ENCODE measurements at regions not wholly inside any gene's neighbourhood (a gene's known extent, or its start where the extent isn't known, plus 50 kb on each side); places are given as distances from the start of the nearest gene placed in this dataset.

DNA sequence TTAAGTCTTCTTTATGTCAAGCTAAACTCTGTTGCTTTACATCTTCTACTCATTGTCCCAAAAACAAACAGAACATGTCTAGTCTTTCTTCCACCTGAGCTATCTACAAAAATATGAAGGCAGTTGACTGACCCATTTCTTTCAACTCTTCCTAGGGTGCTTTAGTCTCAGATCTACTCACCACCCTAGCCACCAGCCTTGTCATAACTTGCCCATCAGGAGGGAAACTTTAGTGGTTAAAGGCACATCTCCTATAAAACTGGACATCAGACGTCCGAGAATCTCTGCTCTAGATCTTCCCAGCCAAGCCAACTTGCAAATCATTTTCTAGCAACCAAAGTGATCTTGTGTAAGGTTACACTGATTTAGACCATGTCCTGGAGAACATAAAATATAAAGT is 205.0 kb downstream of the ACTL7B start:
- no peak overlapping the region for H3K4me3 Mint-ChIP-seq
- no peaks in the 10 kb centered on the region for H3K9me3 Mint-ChIP-seq
- no peaks in the 10 kb centered on the region for H3K36me3 Mint-ChIP-seq (ENCODE audit: low read depth)
- no peak overlapping the region for H3K27ac Mint-ChIP-seq
- no peak for ATAC-seq (replicated peaks)
- H3K4me1 Mint-ChIP-seq, result no peaks in the 10 kb centered on the region
- no peaks in the 10 kb centered on the region for H3K27me3 Mint-ChIP-seq

DNA sequence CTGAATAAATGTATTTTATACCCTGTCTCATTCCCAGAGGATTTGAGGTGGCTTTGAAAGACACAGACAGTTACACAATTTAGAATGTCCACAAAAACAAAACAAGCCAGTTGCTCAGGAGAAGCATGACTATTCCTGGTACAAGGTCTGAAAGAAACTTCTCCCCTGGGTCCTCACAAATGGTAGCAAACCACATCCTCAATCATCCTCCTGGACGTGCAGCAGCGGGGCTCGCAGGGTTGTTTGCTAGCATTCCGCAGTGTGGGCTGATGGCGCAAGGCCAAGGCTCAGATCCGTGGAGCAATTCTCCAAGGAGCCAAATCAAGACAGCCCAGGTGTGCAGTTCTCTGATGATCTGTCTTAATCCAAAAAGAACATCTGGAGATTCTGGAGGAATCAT is 210.3 kb downstream of the ACTL7B start:
- no peak for ATAC-seq (replicated peaks)

DNA sequence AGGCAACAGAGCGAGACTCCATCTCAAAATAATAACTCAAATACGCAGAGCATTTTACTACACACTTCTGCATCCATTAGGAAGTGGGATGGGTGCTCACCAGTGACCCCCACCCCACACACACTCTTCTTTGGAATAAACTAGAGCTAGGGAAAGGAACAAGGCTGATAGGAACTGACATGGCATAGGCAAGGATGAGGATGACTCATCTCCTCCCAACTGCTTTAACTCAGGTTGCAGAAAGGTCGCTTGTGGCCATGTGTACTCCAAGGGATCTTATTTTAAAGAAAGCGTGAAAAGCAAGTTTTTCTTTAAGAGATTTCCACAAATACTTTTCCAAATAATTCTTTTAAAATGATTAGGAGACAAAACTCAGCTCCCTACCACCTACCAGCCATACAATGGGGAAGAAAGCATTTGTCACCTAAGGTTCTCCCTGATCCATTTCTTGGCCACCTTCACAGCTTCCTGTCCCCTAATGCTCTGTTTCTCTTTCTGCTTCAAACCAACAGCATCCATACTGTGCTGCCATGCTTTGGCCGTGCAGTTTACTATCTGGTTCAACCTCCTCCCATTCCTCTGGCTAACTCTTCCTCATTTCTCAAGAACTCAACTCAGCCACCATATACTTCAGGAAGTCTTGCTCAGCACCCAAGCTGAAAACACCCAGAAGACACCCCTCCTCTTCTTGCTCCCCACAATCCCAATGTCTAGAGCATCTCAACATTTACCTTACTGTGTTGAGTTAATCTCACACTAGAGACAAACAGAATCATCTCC is 211.9 kb downstream of the ACTL7B start:
- H3K9me3 Mint-ChIP-seq, result peaks cover 6% of the 10 kb centered on the region
- no peak for ATAC-seq (replicated peaks)
- H3K27ac Mint-ChIP-seq, result no peak overlapping the region
- no peaks in the 10 kb centered on the region for H3K4me1 Mint-ChIP-seq
- H3K4me3 Mint-ChIP-seq, result no peak overlapping the region
- H3K36me3 Mint-ChIP-seq (ENCODE audit: low read depth), result no peaks in the 10 kb centered on the region
- peaks cover 7% of the 10 kb centered on the region for H3K27me3 Mint-ChIP-seq

More for the DNA sequence above, 210.3 kb downstream of the ACTL7B start:
- no peaks in the 10 kb centered on the region for H3K4me1 Mint-ChIP-seq
- H3K36me3 Mint-ChIP-seq (ENCODE audit: low read depth), result no peaks in the 10 kb centered on the region
- H3K27ac Mint-ChIP-seq, result no peak overlapping the region
- peaks cover 7% of the 10 kb centered on the region for H3K27me3 Mint-ChIP-seq
- H3K4me3 Mint-ChIP-seq, result no peak overlapping the region
- H3K9me3 Mint-ChIP-seq, result peaks cover 6% of the 10 kb centered on the region

DNA sequence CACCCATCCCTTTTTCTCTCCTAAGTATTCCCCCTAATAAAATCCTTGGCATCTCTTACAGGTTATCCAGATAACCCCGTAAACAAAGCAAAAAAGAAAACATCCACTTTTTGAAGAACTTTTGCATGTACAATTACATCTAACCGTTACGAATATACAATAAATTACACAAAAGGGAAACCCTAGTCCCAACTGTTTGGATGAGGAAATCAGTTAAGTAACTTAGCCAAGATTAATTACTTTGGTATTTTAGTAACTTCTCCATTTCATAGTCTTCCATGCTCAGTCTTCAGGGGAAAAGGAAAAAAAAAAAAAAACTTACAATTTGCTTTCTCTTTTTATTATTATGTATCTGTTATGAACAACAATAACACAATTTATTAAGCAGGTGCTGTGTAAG is 212.9 kb downstream of the ACTL7B start:
- Mint-ChIP-seq H3K27me3 (peaks cover 7% of the 10 kb centered on the region), H3K4me1 (no peaks in the 10 kb centered on the region), H3K4me3 (no peak overlapping the region), H3K9me3 (peaks cover 6% of the 10 kb centered on the region), H3K27ac (no peak overlapping the region), H3K36me3 (ENCODE audit: low read depth) (no peaks in the 10 kb centered on the region)
- ATAC-seq (replicated peaks), result no peak

DNA sequence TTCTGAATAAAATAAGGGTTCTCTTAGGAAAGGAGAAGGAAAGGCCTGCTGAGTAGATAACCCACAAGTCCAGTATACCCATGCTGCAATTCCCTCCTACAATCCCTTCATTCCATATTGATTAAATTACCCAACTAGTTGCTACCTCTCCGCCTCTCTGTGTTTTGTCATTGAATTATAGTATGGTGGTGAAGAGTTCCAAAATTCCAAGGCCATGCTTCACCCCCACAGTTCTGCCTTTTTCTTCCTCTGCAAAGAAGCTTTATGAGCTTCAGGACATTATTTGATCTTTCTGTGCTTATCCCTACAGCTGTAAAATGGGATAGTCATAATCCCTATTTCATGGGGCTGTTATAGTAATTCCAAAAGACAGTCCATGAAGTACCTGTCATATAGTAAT is 215.6 kb downstream of the ACTL7B start:
- peaks cover 7% of the 10 kb centered on the region for H3K27me3 Mint-ChIP-seq
- H3K4me1 Mint-ChIP-seq, result no peaks in the 10 kb centered on the region
- H3K4me3 Mint-ChIP-seq, result no peak overlapping the region
- peaks cover 6% of the 10 kb centered on the region for H3K9me3 Mint-ChIP-seq
- H3K36me3 Mint-ChIP-seq (ENCODE audit: low read depth), result no peaks in the 10 kb centered on the region
- no peak overlapping the region for H3K27ac Mint-ChIP-seq
- no peak for ATAC-seq (replicated peaks)

DNA sequence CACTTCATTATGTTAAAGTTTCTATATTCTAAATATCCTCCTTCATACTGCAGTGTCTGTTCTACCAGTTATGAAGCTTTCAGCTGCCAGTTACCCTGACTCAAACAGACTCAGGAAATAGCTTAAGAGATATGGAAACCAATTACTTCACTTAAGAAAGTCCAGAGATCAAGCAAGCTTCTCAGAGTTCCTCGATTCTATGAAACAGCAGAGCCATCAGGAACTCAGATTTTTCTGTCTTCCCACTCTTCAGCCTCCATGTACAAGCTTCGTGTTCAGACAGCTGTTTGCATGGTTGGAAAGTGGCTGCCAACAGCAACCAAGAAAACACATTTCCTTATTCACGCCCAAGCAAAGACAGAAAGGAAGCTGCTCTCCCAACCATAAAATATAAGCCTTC is 216.1 kb downstream of the ACTL7B start:
- peaks cover 6% of the 10 kb centered on the region for H3K9me3 Mint-ChIP-seq
- H3K4me3 Mint-ChIP-seq, result no peak overlapping the region
- H3K27ac Mint-ChIP-seq, result no peak overlapping the region
- no peak for ATAC-seq (replicated peaks)
- H3K27me3 Mint-ChIP-seq, result peaks cover 7% of the 10 kb centered on the region
- no peaks in the 10 kb centered on the region for H3K4me1 Mint-ChIP-seq
- no peaks in the 10 kb centered on the region for H3K36me3 Mint-ChIP-seq (ENCODE audit: low read depth)

DNA sequence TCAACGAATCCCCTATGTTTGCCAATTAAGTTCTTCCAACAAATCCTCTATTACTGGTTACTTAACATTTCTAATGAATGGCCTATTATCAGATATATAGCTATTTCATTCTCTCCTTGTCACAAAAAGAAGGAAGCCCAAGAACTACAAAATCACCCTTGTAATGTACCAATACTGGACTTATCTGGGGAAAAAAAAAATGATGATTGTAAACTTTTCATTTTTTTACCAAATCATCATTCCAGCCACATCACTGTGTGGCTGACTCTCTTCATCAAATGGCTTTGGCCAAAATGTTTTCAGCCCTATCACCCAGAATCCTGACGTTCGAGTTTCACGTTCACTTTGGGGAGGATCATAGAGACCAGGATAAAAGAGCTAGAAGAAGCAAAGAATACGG is 216.7 kb downstream of the ACTL7B start:
- no peaks in the 10 kb centered on the region for H3K36me3 Mint-ChIP-seq (ENCODE audit: low read depth)
- no peaks in the 10 kb centered on the region for H3K4me1 Mint-ChIP-seq
- ATAC-seq (replicated peaks), result no peak
- H3K27ac Mint-ChIP-seq, result no peak overlapping the region
- peaks cover 1% of the 10 kb centered on the region for H3K27me3 Mint-ChIP-seq
- no peak overlapping the region for H3K4me3 Mint-ChIP-seq
- no peaks in the 10 kb centered on the region for H3K9me3 Mint-ChIP-seq

DNA sequence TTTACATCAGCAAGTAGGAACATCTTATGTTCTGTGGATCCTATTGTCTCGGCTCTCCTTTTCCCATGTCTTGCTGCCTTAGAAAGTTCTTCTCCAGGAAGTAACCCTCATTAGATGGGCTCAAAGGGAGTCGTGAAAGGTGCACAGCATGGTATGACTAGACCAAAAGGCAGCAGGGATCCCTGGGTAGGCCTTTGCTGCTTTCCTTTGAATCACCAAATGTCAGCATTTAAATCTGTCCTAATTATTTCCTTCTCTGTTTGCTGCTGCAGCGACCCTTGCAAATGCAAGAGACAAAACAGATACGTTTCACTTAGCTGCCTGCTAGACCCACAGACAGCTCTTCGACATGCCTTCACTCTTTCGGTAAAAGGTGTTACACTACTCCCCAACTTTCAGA is 218.4 kb downstream of the ACTL7B start:
- Mint-ChIP-seq H3K36me3 (ENCODE audit: low read depth) (no peaks in the 10 kb centered on the region), H3K27me3 (no peaks in the 10 kb centered on the region), H3K4me1 (no peaks in the 10 kb centered on the region), H3K27ac (no peak overlapping the region), H3K9me3 (no peaks in the 10 kb centered on the region), H3K4me3 (no peak overlapping the region)
- no peak for ATAC-seq (replicated peaks)

DNA sequence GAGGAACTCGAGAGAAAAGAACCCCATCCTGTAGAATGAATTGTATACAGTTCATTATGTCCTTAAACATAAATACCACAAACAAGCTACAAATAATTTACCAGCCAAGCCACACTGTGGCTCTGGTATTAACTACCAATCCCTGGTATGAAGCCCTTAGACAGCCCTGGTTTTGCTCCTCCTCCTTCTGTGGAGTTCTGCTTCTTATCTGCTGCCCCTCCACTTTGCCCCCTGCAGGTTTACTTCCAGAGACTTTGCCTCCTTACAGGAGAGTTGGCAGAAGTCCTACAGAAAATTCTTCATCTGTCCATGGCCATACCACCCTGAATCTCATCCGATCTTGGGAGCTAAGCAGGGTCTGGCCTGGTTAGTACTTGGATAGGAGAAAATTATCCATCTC is 219.8 kb downstream of the ACTL7B start:
- no peaks in the 10 kb centered on the region for H3K27me3 Mint-ChIP-seq
- no peaks in the 10 kb centered on the region for H3K4me1 Mint-ChIP-seq
- H3K9me3 Mint-ChIP-seq, result no peaks in the 10 kb centered on the region
- no peaks in the 10 kb centered on the region for H3K36me3 Mint-ChIP-seq (ENCODE audit: low read depth)
- ATAC-seq (replicated peaks), result no peak
- H3K4me3 Mint-ChIP-seq, result no peak overlapping the region
- H3K27ac Mint-ChIP-seq, result no peak overlapping the region

DNA sequence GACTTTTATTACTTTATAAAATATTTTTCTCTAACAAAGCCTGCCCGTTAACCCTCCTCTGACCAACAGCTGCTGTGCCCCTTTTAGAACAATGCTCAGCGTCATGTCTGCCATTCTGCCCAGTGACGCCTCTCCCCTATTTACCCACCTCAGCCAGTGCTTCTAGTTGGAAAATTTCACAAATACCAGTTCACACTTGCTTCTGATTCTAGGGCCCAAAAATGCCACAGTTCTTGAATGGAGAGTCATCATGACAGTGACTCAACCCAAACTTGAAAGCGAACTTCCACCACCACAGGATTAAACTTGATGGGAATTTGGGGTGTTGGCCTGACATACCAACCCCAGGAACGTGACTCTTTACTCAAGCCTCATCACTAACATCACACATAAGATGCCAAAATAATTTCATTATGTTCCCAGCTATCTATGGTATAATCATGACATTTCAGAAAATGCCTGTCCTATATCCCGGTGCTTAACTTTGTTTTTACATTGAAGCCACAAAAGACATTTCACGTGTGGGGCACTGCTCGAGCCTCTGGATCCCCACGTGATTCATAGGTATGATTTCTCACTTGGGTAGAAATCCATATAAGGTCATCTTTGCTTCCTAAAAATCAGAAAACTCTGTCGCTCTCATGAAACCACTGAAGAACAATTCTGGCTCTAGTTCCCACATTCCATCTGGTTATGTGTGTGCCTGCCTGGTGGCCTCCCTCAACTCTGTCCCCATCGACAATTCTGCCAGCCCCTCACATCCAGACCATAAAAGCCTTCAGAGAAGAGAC is 220.9 kb downstream of the ACTL7B start:
- Mint-ChIP-seq H3K27ac (no peak overlapping the region), H3K36me3 (ENCODE audit: low read depth) (no peaks in the 10 kb centered on the region), H3K4me1 (no peaks in the 10 kb centered on the region), H3K27me3 (no peaks in the 10 kb centered on the region), H3K9me3 (no peaks in the 10 kb centered on the region), H3K4me3 (no peak overlapping the region)
- ATAC-seq (replicated peaks), result no peak

DNA sequence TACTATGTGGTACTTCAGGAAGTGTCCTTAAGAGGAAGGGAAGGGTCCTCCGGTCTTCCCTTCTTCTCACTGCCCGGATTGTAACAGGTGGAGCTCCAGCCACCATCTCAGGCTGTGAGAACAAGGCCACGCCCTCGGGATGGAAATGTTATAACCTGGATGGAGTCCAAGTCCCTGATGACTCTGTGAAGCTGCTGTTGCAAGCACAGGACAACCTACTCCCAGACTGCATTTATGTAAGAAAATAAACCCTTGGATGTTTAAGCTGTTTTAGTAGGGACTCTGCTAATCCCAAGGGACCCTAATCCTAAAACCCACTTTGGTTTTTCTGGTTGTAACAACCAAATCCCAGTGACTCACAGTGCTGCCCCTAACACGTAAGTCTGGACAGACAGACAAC is 221.6 kb downstream of the ACTL7B start:
- no peak overlapping the region for H3K4me3 Mint-ChIP-seq
- H3K27ac Mint-ChIP-seq, result no peak overlapping the region
- no peaks in the 10 kb centered on the region for H3K36me3 Mint-ChIP-seq (ENCODE audit: low read depth)
- no peaks in the 10 kb centered on the region for H3K9me3 Mint-ChIP-seq
- H3K27me3 Mint-ChIP-seq, result no peaks in the 10 kb centered on the region
- ATAC-seq (replicated peaks), result no peak
- H3K4me1 Mint-ChIP-seq, result no peaks in the 10 kb centered on the region

DNA sequence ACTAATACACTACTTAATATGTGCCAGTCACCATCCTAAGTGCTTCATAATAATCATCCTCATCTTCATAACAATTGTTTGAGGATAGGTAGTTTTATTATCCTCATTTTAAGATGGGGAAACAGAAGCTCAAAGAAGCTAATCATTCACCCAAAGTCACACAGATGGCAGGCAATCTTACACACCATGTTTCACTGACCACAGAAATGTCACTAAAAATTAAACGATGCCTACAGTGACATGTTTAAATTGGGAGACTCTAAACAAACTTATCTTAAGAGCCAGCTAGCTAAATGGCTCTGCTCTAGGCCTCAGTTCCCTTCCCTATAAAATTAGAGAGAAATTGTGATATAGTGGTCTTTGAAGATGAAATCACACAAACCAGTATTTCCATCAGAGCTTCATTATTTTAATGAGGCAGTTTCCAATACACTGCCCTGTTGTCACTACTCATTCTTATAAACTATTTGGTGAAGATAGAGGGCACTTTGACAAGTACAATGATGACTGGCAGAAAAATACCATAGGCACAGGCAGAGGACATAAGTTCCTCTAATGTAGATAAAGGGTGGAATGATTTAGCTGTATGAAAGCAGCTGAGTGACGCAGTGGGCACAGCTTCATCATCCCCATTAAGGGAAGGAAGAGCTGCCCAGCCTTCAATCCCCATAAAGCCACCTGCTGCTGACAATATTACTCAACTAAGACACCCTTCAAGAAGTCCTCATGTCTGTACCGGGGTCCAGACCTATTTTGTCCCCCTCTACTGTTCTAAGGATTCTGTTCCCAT is 224.1 kb downstream of the ACTL7B start:
- H3K27me3 Mint-ChIP-seq, result no peaks in the 10 kb centered on the region
- no peaks in the 10 kb centered on the region for H3K4me1 Mint-ChIP-seq
- H3K9me3 Mint-ChIP-seq, result peaks cover 6% of the 10 kb centered on the region
- no peak overlapping the region for H3K27ac Mint-ChIP-seq
- no peak overlapping the region for H3K4me3 Mint-ChIP-seq
- H3K36me3 Mint-ChIP-seq (ENCODE audit: low read depth), result no peaks in the 10 kb centered on the region
- no peak for ATAC-seq (replicated peaks)

DNA sequence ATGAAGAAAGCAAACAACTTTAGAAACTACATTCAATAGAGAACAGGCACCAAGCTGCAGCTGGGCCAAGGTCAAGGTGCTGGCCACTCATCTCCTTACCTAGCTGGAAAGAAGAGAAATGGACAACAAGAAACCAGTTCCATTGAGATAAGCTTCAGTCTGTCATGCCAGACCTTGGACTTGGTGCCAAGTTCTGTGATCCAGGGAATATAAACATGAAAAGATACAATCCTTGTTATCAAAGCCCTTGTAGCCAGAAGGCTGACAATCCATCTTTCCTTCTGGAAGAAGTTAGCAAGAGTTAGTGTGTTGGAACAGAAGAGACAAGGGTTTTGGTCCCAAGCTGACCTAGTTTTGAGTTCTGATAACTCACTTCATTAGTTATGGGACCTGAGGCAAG is 227.5 kb downstream of the ACTL7B start:
- no peak overlapping the region for H3K4me3 Mint-ChIP-seq
- no peak overlapping the region for H3K27ac Mint-ChIP-seq
- ATAC-seq (replicated peaks), result no peak
- peaks cover 12% of the 10 kb centered on the region for H3K9me3 Mint-ChIP-seq
- no peaks in the 10 kb centered on the region for H3K4me1 Mint-ChIP-seq
- H3K27me3 Mint-ChIP-seq, result peaks cover 10% of the 10 kb centered on the region
- H3K36me3 Mint-ChIP-seq (ENCODE audit: low read depth), result no peaks in the 10 kb centered on the region

DNA sequence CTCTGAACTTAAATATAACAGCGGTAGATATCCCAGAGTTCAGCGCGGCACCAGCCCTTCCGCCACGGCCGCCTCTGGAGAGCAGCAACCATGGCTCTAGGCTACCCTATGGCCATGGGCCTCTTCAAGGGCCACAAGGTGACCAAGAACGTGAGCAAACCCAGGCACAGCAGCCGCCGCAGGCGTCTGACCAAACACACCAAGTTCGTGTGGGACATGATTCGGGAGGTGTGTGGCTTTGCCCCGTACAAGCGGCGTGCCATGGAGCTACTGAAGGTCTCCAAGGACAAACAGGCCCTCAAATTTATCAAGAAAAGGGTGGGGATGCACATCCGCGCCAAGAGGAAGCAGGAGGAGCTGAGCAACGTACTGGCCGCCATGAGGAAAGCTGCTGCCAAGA is 229.0 kb downstream of the ACTL7B start:
- Mint-ChIP-seq H3K4me3 (no peak overlapping the region), H3K27ac (no peak overlapping the region), H3K27me3 (peaks cover 10% of the 10 kb centered on the region), H3K4me1 (no peaks in the 10 kb centered on the region), H3K36me3 (ENCODE audit: low read depth) (no peaks in the 10 kb centered on the region), H3K9me3 (peaks cover 12% of the 10 kb centered on the region)
- ATAC-seq (replicated peaks), result no peak
